ENCODE measurements at regions not wholly inside any gene's neighbourhood (a gene's known extent, or its start where the extent isn't known, plus 50 kb on each side); places are given as distances from the start of the nearest gene placed in this dataset.

DNA sequence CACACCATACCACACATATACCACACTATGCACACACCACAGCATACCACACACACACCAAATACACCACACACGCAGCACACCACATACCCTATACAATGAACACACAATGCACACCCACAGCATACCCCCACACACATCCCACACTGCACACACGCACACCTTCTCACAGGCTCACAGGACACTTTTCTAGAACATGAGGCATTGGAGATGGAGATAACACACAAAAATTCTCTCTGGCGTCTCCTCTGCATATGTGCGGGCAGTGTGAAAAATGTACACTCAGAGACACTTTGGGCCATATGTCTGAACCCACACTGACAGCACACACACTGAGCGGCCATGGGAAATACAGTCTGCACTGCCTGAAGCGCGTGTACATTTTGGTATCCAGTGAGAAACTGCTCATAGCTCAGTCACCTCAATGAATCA lies 278.1 kb downstream of the GADD45G start:
- TF ChIP-seq, protein P1, sequence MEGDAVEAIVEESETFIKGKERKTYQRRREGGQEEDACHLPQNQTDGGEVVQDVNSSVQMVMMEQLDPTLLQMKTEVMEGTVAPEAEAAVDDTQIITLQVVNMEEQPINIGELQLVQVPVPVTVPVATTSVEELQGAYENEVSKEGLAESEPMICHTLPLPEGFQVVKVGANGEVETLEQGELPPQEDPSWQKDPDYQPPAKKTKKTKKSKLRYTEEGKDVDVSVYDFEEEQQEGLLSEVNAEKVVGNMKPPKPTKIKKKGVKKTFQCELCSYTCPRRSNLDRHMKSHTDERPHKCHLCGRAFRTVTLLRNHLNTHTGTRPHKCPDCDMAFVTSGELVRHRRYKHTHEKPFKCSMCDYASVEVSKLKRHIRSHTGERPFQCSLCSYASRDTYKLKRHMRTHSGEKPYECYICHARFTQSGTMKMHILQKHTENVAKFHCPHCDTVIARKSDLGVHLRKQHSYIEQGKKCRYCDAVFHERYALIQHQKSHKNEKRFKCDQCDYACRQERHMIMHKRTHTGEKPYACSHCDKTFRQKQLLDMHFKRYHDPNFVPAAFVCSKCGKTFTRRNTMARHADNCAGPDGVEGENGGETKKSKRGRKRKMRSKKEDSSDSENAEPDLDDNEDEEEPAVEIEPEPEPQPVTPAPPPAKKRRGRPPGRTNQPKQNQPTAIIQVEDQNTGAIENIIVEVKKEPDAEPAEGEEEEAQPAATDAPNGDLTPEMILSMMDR (IDR thresholded peaks at IDR 0.05) = no peak
- H3K4me3 ChIP-seq (ENCODE audit: low read depth in 1 of 2, low read length in 1 of 2) = no peak overlapping the region
- no peaks in the 10 kb centered on the region for H3K36me3 ChIP-seq
- no peaks in the 10 kb centered on the region for H3K9me3 ChIP-seq
- H3K4me1 ChIP-seq (ENCODE audit: control insufficient read depth in 1 of 2, insufficient read depth in 1 of 2, low read depth in 1 of 2, low read length in 1 of 2) = no peaks in the 10 kb centered on the region
- no peak overlapping the region for H3K27ac ChIP-seq
- no peaks in the 10 kb centered on the region for H3K27me3 ChIP-seq

DNA sequence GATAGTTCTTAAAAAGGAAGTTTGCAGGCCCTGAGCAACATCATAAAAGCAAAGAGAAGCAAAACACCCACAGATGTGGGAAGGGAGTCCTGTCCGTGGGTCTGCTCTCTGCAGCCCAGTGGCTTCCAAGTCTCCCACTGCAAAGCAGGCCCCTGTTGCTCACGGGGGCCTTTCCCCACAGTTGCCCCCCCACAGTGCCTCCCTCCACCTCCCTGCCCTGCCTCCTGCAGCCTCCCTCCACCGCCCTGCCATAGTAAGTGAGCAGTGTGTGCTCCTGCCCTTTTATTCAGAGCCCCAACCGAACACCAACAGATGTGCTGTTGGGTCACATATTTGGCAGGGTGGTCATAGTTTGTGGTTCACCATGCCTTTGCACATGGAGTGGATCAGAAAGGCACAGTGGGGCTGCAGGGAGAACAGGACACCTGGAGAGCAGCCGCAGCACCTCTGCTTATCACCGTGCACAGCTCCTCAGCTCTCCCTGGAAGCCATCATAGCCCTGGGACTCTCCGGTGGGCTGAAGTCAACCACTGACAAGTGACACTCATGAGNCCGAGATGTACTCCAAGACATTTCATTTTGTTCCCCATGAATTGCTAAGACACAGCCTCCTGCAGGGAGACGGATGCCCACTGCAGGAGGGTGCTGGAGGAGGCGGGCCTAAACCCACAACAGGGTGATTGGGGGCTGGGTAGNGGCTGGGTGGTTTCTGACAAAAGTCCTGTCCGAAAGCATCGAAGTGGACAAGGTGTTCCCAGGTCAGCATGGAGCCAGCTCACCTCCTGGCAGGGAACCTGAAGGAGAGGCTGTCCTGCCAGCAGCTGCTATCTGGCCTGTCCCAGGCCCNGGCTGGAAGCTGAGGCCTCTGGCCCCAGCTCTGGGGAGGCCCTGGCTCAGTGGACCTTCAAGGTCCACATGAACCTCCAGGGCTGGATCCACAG lies 278.9 kb downstream of the GADD45G start:
- no peak overlapping the region for H3K27ac ChIP-seq
- H3K36me3 ChIP-seq = no peaks in the 10 kb centered on the region
- no peak overlapping the region for H3K4me3 ChIP-seq (ENCODE audit: low read depth in 1 of 2, low read length in 1 of 2)
- no peaks in the 10 kb centered on the region for H3K4me1 ChIP-seq (ENCODE audit: control insufficient read depth in 1 of 2, insufficient read depth in 1 of 2, low read depth in 1 of 2, low read length in 1 of 2)
- no peaks in the 10 kb centered on the region for H3K9me3 ChIP-seq
- H3K27me3 ChIP-seq = no peaks in the 10 kb centered on the region
- TF ChIP-seq, protein P1 (IDR thresholded peaks at IDR 0.05) = no peak

DNA sequence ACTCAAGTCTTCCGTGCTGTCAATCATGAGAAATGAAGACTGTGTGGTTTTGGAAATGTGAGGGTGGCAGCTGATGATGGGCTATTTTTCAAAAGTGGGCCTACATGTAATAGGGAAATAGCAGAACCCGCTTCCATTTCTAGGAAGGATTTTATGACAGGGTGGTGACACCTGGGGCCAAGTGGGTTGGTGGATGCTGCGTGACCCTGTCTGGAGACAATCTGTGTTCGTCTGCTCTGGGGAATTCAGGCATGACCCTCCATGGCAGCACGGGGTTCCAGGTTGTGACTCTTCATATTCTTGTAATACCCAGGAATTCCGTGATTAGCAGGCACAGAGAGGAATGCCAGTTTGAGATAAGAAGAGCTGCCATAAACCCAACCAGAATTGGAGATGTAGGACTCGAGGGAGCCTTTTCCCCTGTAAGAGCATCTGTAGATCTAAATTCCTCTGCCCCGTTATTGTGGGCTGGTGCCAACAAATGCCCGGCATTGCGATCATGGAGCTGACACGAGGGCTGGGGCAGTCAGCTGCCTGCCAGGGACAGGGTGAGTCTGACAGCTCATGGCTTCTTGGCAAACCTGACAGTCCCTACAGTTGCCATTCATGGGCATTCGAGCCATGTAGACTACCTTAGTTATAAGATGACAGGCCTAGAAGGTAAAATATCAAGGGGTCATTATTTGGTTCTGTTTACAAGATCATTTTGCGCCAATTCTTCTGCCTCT lies 279.7 kb downstream of the GADD45G start:
- no peak overlapping the region for H3K27ac ChIP-seq
- no peaks in the 10 kb centered on the region for H3K4me1 ChIP-seq (ENCODE audit: control insufficient read depth in 1 of 2, insufficient read depth in 1 of 2, low read depth in 1 of 2, low read length in 1 of 2)
- H3K9me3 ChIP-seq = no peaks in the 10 kb centered on the region
- TF ChIP-seq, protein P1 (IDR thresholded peaks at IDR 0.05) = no peak
- H3K27me3 ChIP-seq = no peaks in the 10 kb centered on the region
- no peaks in the 10 kb centered on the region for H3K36me3 ChIP-seq
- no peak overlapping the region for H3K4me3 ChIP-seq (ENCODE audit: low read depth in 1 of 2, low read length in 1 of 2)

DNA sequence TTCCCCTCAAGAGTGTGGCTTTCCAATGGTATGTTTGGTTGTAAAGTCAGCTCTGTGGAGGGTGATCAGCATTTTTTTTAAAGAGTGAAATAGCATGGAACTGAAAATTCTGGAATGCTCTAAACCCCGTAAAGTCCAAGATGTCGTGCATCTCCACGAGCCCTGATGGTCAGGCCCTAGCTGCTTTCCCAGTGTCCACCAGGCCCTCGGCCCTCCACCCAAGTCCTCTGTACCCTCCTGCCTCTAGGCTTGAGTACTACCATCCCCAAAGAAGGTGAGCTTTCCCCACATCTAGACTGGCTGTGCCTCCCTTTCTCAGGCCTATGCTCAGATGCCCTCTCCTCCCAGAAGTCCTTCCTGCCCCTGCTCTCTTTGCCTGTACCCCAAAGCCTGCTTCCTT lies 280.3 kb downstream of the GADD45G start:
- no peaks in the 10 kb centered on the region for H3K27me3 ChIP-seq

DNA sequence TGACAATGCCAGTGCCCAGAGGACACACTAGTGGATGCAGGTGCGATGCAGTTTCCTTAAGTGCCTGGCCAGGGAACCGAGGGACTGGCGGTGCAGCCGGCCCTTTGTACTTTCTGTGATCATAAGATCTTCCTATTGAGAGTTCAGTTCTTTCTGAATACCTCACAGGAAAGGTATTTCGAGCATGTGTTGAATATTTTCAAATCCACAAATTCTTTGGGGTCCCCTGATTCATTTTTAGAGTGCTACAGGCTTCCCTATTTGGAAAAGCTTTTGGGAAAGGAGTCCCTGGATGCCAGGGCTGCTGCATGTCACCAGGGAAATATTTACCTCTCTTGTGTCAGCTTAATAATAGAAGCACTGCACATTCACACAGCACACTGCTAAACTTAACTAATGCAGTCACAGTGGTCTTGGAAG lies 281.5 kb downstream of the GADD45G start:
- TF ChIP-seq, protein P1 (IDR thresholded peaks at IDR 0.05) = no peak
- H3K4me3 ChIP-seq (ENCODE audit: low read depth in 1 of 2, low read length in 1 of 2) = no peak overlapping the region
- H3K4me1 ChIP-seq (ENCODE audit: control insufficient read depth in 1 of 2, insufficient read depth in 1 of 2, low read depth in 1 of 2, low read length in 1 of 2) = no peaks in the 10 kb centered on the region
- H3K27ac ChIP-seq = no peak overlapping the region
- H3K9me3 ChIP-seq = no peaks in the 10 kb centered on the region
- no peaks in the 10 kb centered on the region for H3K27me3 ChIP-seq
- H3K36me3 ChIP-seq = no peaks in the 10 kb centered on the region

More for the DNA sequence above, 280.3 kb downstream of the GADD45G start:
- TF ChIP-seq, protein P1 (IDR thresholded peaks at IDR 0.05) = no peak
- Histone ChIP-seq H3K4me3 (ENCODE audit: low read depth in 1 of 2, low read length in 1 of 2) (no peak overlapping the region), H3K36me3 (no peaks in the 10 kb centered on the region), H3K4me1 (ENCODE audit: control insufficient read depth in 1 of 2, insufficient read depth in 1 of 2, low read depth in 1 of 2, low read length in 1 of 2) (no peaks in the 10 kb centered on the region), H3K27ac (no peak overlapping the region), H3K9me3 (no peaks in the 10 kb centered on the region)

Measured in neutrophil (primary cell).